ENCODE measurements at regions not wholly inside any gene's neighbourhood (a gene's known extent, or its start where the extent isn't known, plus 50 kb on each side); places are given as distances from the start of the nearest gene placed in this dataset.

DNA sequence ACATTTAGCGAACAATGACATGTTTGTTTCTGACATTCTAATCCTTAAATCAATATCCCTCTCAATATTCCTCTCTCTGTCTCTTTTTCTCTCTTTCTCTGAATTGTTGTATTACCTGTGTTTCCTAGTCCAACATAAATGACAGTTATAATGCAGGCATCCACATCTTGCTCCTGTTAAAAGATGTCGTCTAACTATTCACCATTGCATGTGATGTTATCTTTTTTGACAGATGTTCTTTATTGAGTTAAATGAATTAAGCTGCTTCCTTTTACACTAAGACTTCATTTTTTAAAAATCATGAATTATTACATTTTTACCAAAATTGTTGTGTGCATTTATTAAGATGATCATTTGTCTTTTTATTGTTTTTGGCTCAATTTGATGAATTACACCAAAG is 527.5 kb downstream of the PRR16 start:
- H3K27ac ChIP-seq = no peak overlapping the region
- no peak for DNase-seq
- H3K4me3 ChIP-seq = no peak overlapping the region
- H3K27me3 ChIP-seq = no peaks in the 10 kb centered on the region
- peaks cover 0 to 6% (median 0%) of the 10 kb centered on the region in 4 donors for H3K9me3 ChIP-seq
- no peaks in the 10 kb centered on the region for H3K4me1 ChIP-seq
- no peak for TF ChIP-seq POLR2A (IDR thresholded peaks at IDR 0.05)
- TF ChIP-seq EP300 (IDR thresholded peaks at IDR 0.05) = no peak
- TF ChIP-seq, protein P1, sequence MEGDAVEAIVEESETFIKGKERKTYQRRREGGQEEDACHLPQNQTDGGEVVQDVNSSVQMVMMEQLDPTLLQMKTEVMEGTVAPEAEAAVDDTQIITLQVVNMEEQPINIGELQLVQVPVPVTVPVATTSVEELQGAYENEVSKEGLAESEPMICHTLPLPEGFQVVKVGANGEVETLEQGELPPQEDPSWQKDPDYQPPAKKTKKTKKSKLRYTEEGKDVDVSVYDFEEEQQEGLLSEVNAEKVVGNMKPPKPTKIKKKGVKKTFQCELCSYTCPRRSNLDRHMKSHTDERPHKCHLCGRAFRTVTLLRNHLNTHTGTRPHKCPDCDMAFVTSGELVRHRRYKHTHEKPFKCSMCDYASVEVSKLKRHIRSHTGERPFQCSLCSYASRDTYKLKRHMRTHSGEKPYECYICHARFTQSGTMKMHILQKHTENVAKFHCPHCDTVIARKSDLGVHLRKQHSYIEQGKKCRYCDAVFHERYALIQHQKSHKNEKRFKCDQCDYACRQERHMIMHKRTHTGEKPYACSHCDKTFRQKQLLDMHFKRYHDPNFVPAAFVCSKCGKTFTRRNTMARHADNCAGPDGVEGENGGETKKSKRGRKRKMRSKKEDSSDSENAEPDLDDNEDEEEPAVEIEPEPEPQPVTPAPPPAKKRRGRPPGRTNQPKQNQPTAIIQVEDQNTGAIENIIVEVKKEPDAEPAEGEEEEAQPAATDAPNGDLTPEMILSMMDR (IDR thresholded peaks at IDR 0.05) = no peak
- WGBS, 5 donors = 67 to 93% (median 88%) methylated on average over 2 of the region's 2 CpGs
- no peaks in the 10 kb centered on the region for H3K36me3 ChIP-seq
- intact Hi-C loops (cut with DNase I; ENCODE audit: low total_unique reads) = no loop called here

DNA sequence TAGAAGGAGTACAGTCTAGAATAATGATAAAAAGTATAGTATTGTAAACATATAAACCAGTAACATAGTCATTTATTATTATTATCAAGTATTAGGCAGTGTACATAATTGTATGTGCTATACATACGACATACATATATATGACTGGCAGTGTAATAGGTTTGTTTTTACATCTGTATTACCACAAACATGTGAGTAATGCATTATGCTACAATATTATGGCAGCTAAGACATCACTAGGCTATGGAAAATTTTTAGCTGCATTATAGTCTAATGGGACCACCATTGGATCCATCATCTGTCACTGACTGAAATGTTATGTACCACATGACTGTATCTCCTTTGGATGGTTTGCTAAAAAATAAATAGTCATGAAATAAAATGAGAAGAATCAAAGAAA is 530.0 kb downstream of the PRR16 start:
- WGBS, 5 donors = 83 to 95% (median 93%) methylated on average over 1 of the region's 1 CpG
- Histone ChIP-seq H3K27me3 (no peaks in the 10 kb centered on the region), H3K36me3 (no peaks in the 10 kb centered on the region), H3K27ac (no peak overlapping the region), H3K9me3 (peaks cover 0 to 6% (median 0%) of the 10 kb centered on the region in 4 donors), H3K4me3 (no peak overlapping the region), H3K4me1 (no peaks in the 10 kb centered on the region)
- intact Hi-C loops (cut with DNase I; ENCODE audit: low total_unique reads) = no loop called here
- TF ChIP-seq, protein P1 (IDR thresholded peaks at IDR 0.05) = no peak
- no peak for TF ChIP-seq POLR2A (IDR thresholded peaks at IDR 0.05)
- no peak for TF ChIP-seq POLR2AphosphoS5 (IDR thresholded peaks at IDR 0.05)
- TF ChIP-seq EP300 (IDR thresholded peaks at IDR 0.05) = no peak
- DNase-seq = no peak

DNA sequence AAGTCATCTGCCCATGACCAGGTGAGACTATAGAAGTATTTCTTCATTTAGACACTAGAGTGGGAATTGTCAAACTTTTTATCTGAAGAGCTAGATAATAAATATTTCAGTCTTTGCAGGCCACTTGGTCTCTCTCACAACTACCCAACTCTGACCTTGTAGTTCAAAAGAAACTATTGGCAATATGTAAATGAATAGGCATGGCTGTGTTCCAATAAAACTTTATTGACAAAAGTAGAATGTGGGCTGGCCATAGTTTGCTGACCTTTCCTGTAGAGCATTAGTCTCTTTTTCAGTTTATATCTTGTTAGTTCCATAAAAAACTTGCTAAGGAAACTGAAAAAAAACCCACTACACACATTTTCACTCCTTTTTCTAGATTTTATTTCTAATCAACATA is 535.5 kb downstream of the PRR16 start:
- no peaks in the 10 kb centered on the region for H3K4me1 ChIP-seq
- H3K27ac ChIP-seq = no peak overlapping the region
- no peak for DNase-seq
- intact Hi-C loops (cut with DNase I; ENCODE audit: low total_unique reads) = no loop called here
- H3K9me3 ChIP-seq = peaks cover 0 to 6% (median 0%) of the 10 kb centered on the region in 4 donors
- H3K4me3 ChIP-seq = no peak overlapping the region
- TF ChIP-seq POLR2AphosphoS5 (IDR thresholded peaks at IDR 0.05) (no peak), EP300 (IDR thresholded peaks at IDR 0.05) (no peak), POLR2A (IDR thresholded peaks at IDR 0.05) (no peak)
- TF ChIP-seq, protein P1 (IDR thresholded peaks at IDR 0.05) = no peak
- no peaks in the 10 kb centered on the region for H3K27me3 ChIP-seq
- no peaks in the 10 kb centered on the region for H3K36me3 ChIP-seq

DNA sequence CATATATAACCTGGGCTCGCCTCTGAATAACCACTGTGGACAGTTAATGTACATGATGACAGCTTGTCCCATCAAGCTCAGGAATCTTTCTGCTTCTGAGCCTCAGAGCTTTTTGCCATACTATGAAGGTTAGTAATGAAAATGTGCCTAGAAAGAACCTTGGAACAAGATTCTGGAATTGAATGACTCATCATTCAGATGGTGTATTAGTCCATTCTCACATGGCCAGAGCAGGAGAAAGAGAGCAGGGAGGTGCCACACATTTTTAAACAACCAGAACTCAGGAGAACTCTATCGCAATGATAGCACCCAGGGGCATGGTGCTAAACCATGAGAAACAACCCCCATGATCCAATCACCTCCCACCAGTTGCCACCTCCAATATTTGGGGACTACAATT is 542.1 kb downstream of the PRR16 start:
- no peaks in the 10 kb centered on the region for H3K9me3 ChIP-seq
- H3K27me3 ChIP-seq = no peaks in the 10 kb centered on the region
- no peaks in the 10 kb centered on the region for H3K36me3 ChIP-seq
- WGBS, 5 donors = 83 to 97% (median 94%) methylated on average over 2 of the region's 2 CpGs
- intact Hi-C loops (cut with DNase I; ENCODE audit: low total_unique reads) = no loop called here
- no peak for DNase-seq
- H3K4me3 ChIP-seq = no peak overlapping the region
- TF ChIP-seq POLR2A (IDR thresholded peaks at IDR 0.05) (no peak), POLR2AphosphoS5 (IDR thresholded peaks at IDR 0.05) (no peak), EP300 (IDR thresholded peaks at IDR 0.05) (no peak)
- TF ChIP-seq, protein P1 (IDR thresholded peaks at IDR 0.05) = no peak
- H3K4me1 ChIP-seq = no peaks in the 10 kb centered on the region
- no peak overlapping the region for H3K27ac ChIP-seq
